ENCODE measurements at regions not wholly inside any gene's neighbourhood (a gene's known extent, or its start where the extent isn't known, plus 50 kb on each side); places are given as distances from the start of the nearest gene placed in this dataset.
A peak's percentile ranks its signal among the peaks of the same experiment; 100 is the strongest.

GRCh38 chr12:115710104-115710564 lies 567.4 kb downstream of the MED13L start:
- no peak overlapping the region for H3K4me3 ChIP-seq (replicated peaks in 1 of 2; ENCODE audit: low read depth in 2 of 2, low read length in 2 of 2)
- DNase-seq (ENCODE audit: low read depth in 2 of 2), result peak; percentile 49 to 74
- TF ChIP-seq CTCF (IDR thresholded peaks at IDR 0.05; ENCODE audit: low read depth, low read length), result no peak

- peak; percentile 38 to 68 for DNase-seq (ENCODE audit: low read depth in 2 of 2)
- H3K4me3 ChIP-seq (replicated peaks in 1 of 2; ENCODE audit: low read depth in 2 of 2, low read length in 2 of 2), result no peak overlapping the region
- no peak for TF ChIP-seq CTCF (IDR thresholded peaks at IDR 0.05; ENCODE audit: low read depth, low read length)
Observed at GRCh38 chr12:115709540-115710011, 567.9 kb downstream of the MED13L start.

- peak in 1 of 2 donors; percentile 17 for DNase-seq (ENCODE audit: low read depth in 2 of 2)
- no peak for TF ChIP-seq CTCF (IDR thresholded peaks at IDR 0.05; ENCODE audit: low read depth, low read length)
- H3K4me3 ChIP-seq (replicated peaks in 1 of 2; ENCODE audit: low read depth in 2 of 2, low read length in 2 of 2), result no peak overlapping the region
Observed at GRCh38 chr12:115708801-115709200, 568.7 kb downstream of the MED13L start.

- TF ChIP-seq CTCF (IDR thresholded peaks at IDR 0.05; ENCODE audit: low read depth, low read length), result no peak
- no peak for DNase-seq (ENCODE audit: low read depth in 2 of 2)
- no peak overlapping the region for H3K4me3 ChIP-seq (replicated peaks in 1 of 2; ENCODE audit: low read depth in 2 of 2, low read length in 2 of 2)
Observed at GRCh38 chr12:115700896-115701465, 576.5 kb downstream of the MED13L start.

- no peak for TF ChIP-seq CTCF (IDR thresholded peaks at IDR 0.05; ENCODE audit: low read depth, low read length)
- no peak for DNase-seq (ENCODE audit: low read depth in 2 of 2)
- H3K4me3 ChIP-seq (replicated peaks in 1 of 2; ENCODE audit: low read depth in 2 of 2, low read length in 2 of 2), result no peak overlapping the region
Observed at GRCh38 chr12:115700081-115700480, 577.4 kb downstream of the MED13L start.

- no peak for DNase-seq (ENCODE audit: low read depth in 2 of 2)
- TF ChIP-seq CTCF (IDR thresholded peaks at IDR 0.05; ENCODE audit: low read depth, low read length), result no peak
- no peak overlapping the region for H3K4me3 ChIP-seq (replicated peaks in 1 of 2; ENCODE audit: low read depth in 2 of 2, low read length in 2 of 2)
Observed at GRCh38 chr12:115698257-115698656, 579.2 kb downstream of the MED13L start.

- no peak for DNase-seq (ENCODE audit: low read depth in 2 of 2)
- H3K4me3 ChIP-seq (replicated peaks in 1 of 2; ENCODE audit: low read depth in 2 of 2, low read length in 2 of 2), result no peak overlapping the region
- TF ChIP-seq CTCF (IDR thresholded peaks at IDR 0.05; ENCODE audit: low read depth, low read length), result no peak
Observed at GRCh38 chr12:115697340-115697739, 580.2 kb downstream of the MED13L start.
